OCI-LY1 (cell line): ENCODE measurements at regions not wholly inside any gene's neighbourhood (a gene's known extent, or its start where the extent isn't known, plus 50 kb on each side); places are given as distances from the start of the nearest gene placed in this dataset.

ENCODE experiments used
- H2AFZ ChIP-seq: fragments of 200-600 bp; sonication (generic), shearing (Covaris generic); 2 replicates; pipeline ENCODE4 v1.6.0; 2014; ENCODE audit warnings: antibody characterized with exemption, mild to moderate bottlenecking, low read length
- H3F3A ChIP-seq: fragments of 200-600 bp; sonication (generic), shearing (Covaris generic); 2 replicates; pipeline ENCODE4 v1.6.0; 2014; ENCODE audit warnings: mild to moderate bottlenecking, antibody characterized with exemption, low read length, moderate library complexity; ENCODE audit not compliant: insufficient read depth
- H3K27ac ChIP-seq: fragments of 200-600 bp; sonication (generic); 2 replicates; pipeline ENCODE4 v1.5.1; 2014; ENCODE audit warnings: low read length, mixed run types, mild to moderate bottlenecking, low read depth; ENCODE audit not compliant: poor library complexity, severe bottlenecking
- H3K27me3 ChIP-seq: fragments of 200-600 bp; sonication (generic); 2 replicates; pipeline ENCODE4 v1.6.0; 2014; ENCODE audit warnings: antibody characterized with exemption, mild to moderate bottlenecking, low read length, moderate library complexity; ENCODE audit not compliant: insufficient read depth
- H3K36me3 ChIP-seq: fragments of 200-600 bp; sonication (generic); 2 replicates; pipeline ENCODE4 v1.6.1; 2014; ENCODE audit warnings: mild to moderate bottlenecking, antibody characterized with exemption, low read length, moderate library complexity, mixed read lengths; ENCODE audit not compliant: insufficient read depth
- H3K4me1 ChIP-seq: fragments of 200-600 bp; sonication (generic); 2 replicates; pipeline ENCODE4 v1.5.1; 2014; ENCODE audit warnings: mild to moderate bottlenecking, low read length, moderate library complexity; ENCODE audit not compliant: insufficient read depth, severe bottlenecking
- H3K4me2 ChIP-seq: fragments of 200-600 bp; sonication (generic), shearing (Covaris generic); 2 replicates; pipeline ENCODE4 v1.6.1; 2014; ENCODE audit warnings: low read length
- H3K4me3 ChIP-seq: fragments of 200-600 bp; sonication (generic); 2 replicates; pipeline ENCODE4 v1.5.1; 2014; ENCODE audit warnings: low read length, low read depth, mild to moderate bottlenecking, mixed read lengths; ENCODE audit not compliant: poor library complexity, severe bottlenecking
- H3K79me2 ChIP-seq: fragments of 200-600 bp; shearing (Covaris generic); 2 replicates; pipeline ENCODE4 v1.6.1; 2016; ENCODE audit warnings: mixed run types, low read length, mixed read lengths; ENCODE audit not compliant: insufficient read depth
- H3K9ac ChIP-seq: fragments of 200-600 bp; sonication (generic), shearing (Covaris generic); 2 replicates; pipeline ENCODE4 v1.6.1; 2014; ENCODE audit warnings: mild to moderate bottlenecking, low read length, mixed read lengths
- H3K9me2 ChIP-seq: fragments of 200-600 bp; sonication (generic), shearing (Covaris generic); 2 replicates; pipeline ENCODE4 v1.6.1; 2014; ENCODE audit warnings: low read depth, mild to moderate bottlenecking, low read length, mixed read lengths
- H3K9me3 ChIP-seq: fragments of 200-600 bp; shearing (Covaris generic); 2 replicates; pipeline ENCODE4 v1.6.1; 2014; ENCODE audit warnings: low read length, mixed read lengths
- H4K20me1 ChIP-seq: fragments of 200-600 bp; sonication (generic), shearing (Covaris generic); 2 replicates; pipeline ENCODE4 v1.6.0; 2016; ENCODE audit warnings: mild to moderate bottlenecking, low read length; ENCODE audit not compliant: insufficient read depth
- CTCF ChIP-seq: fragments of 200-600 bp; sonication (generic), shearing (Covaris generic); IDR thresholded peaks from 2 replicates; pipeline ENCODE4 v1.5.1; 2017; ENCODE audit warnings: mild to moderate bottlenecking, antibody characterized with exemption, low read length, moderate library complexity, mixed read lengths
- EZH2 ChIP-seq: fragments of 200-600 bp; sonication (generic), shearing (Covaris generic); IDR thresholded peaks from 2 replicates; pipeline ENCODE4 v1.8.0; 2017; ENCODE audit warnings: borderline replicate concordance, mixed run types, mild to moderate bottlenecking, antibody characterized with exemption, low read length, moderate library complexity, mixed read lengths

- no peak overlapping the region for H2AFZ ChIP-seq
- no peak overlapping the region for H3K9ac ChIP-seq
- H3K4me2 ChIP-seq: no peak overlapping the region
Measured at GRCh38 chr11:112606656-112607055, 346.0 kb upstream of the PLET1 start.

GRCh38 chr11:112608509-112608908 lies 347.8 kb upstream of the PLET1 start:
- Histone ChIP-seq H3K79me2 (no peaks in the 10 kb centered on the region), H3K4me2 (no peak overlapping the region), H4K20me1 (no peaks in the 10 kb centered on the region), H2AFZ (no peak overlapping the region), H3K27me3 (peaks cover 8% of the 10 kb centered on the region; the same call in 1 of the 2 replicates), H3K4me3 (no peak overlapping the region), H3K9me2 (no peaks in the 10 kb centered on the region), H3K36me3 (no peaks in the 10 kb centered on the region), H3K27ac (no peak overlapping the region), H3F3A (no peaks in the 10 kb centered on the region), H3K4me1 (no peaks in the 10 kb centered on the region), H3K9ac (no peak overlapping the region), H3K9me3 (no peaks in the 10 kb centered on the region)
- no peak for TF ChIP-seq CTCF
- TF ChIP-seq EZH2: no peak

More at GRCh38 chr11:112606656-112607055, 346.0 kb upstream of the PLET1 start:
- Histone ChIP-seq H3K27me3 (peaks cover 8% of the 10 kb centered on the region; the same call in 1 of the 2 replicates), H3K4me1 (no peaks in the 10 kb centered on the region), H4K20me1 (no peaks in the 10 kb centered on the region), H3K9me3 (no peaks in the 10 kb centered on the region), H3K36me3 (no peaks in the 10 kb centered on the region), H3K27ac (no peak overlapping the region), H3K4me3 (no peak overlapping the region), H3K9me2 (no peaks in the 10 kb centered on the region), H3K79me2 (no peaks in the 10 kb centered on the region), H3F3A (no peaks in the 10 kb centered on the region)
- TF ChIP-seq CTCF (no peak), EZH2 (no peak)

GRCh38 chr11:112610494-112610893 lies 349.8 kb upstream of the PLET1 start:
- no peak overlapping the region for H3K4me2 ChIP-seq
- no peaks in the 10 kb centered on the region for H3F3A ChIP-seq
- H3K79me2 ChIP-seq: no peaks in the 10 kb centered on the region
- TF ChIP-seq EZH2 (no peak), CTCF (no peak)
- H3K27me3 ChIP-seq: peaks cover 8% of the 10 kb centered on the region; the same call in 1 of the 2 replicates
- H3K9me2 ChIP-seq: no peaks in the 10 kb centered on the region
- H3K9me3 ChIP-seq: no peaks in the 10 kb centered on the region
- H3K27ac ChIP-seq: no peak overlapping the region
- no peaks in the 10 kb centered on the region for H3K4me1 ChIP-seq
- no peaks in the 10 kb centered on the region for H4K20me1 ChIP-seq
- no peak overlapping the region for H3K4me3 ChIP-seq
- no peak overlapping the region for H3K9ac ChIP-seq
- H2AFZ ChIP-seq: no peak overlapping the region
- H3K36me3 ChIP-seq: no peaks in the 10 kb centered on the region
